GM21447 (cell line): ENCODE measurements at regions not wholly inside any gene's neighbourhood (a gene's known extent, or its start where the extent isn't known, plus 50 kb on each side); places are given as distances from the start of the nearest gene placed in this dataset.
"Not testable (repeated sequence)": the region's sequence is repeated elsewhere in the genome, so short reads cannot be mapped to it uniquely, and the experiment has no call there.

Experiments used
- ATAC-seq: cut with Tn5 transposase; IDR thresholded peaks from one replicate; pipeline ENCODE4 v1.9.1; 2021; ENCODE audit not compliant: unreplicated experiment

- ATAC-seq = no peak
These were observed 237.3 kb upstream of the GAP43 start for GRCh38 chr3:115385774-115386730.

- no peak for ATAC-seq
These were observed 235.1 kb upstream of the GAP43 start for GRCh38 chr3:115388166-115388565.

- no peak for ATAC-seq
These were observed 234.5 kb upstream of the GAP43 start for GRCh38 chr3:115388811-115389210.

- ATAC-seq = no peak
These were observed 226.5 kb upstream of the GAP43 start for GRCh38 chr3:115396801-115397200.

GRCh38 chr3:115397433-115397832 lies 225.9 kb upstream of the GAP43 start:
- ATAC-seq = no peak

- no peak for ATAC-seq
These were observed 224.8 kb upstream of the GAP43 start for GRCh38 chr3:115398506-115398905.

GRCh38 chr3:115399750-115400149 lies 223.6 kb upstream of the GAP43 start:
- no peak for ATAC-seq

- no peak for ATAC-seq
These were observed 222.0 kb upstream of the GAP43 start for GRCh38 chr3:115401298-115401697.

- ATAC-seq = no peak
These were observed 221.3 kb upstream of the GAP43 start for GRCh38 chr3:115401851-115402501.

- no peak for ATAC-seq
These were observed 220.7 kb upstream of the GAP43 start for GRCh38 chr3:115402651-115403050.

- ATAC-seq = no peak
These were observed 219.5 kb upstream of the GAP43 start for GRCh38 chr3:115403786-115404185.

- ATAC-seq = no peak
These were observed 213.7 kb upstream of the GAP43 start for GRCh38 chr3:115409596-115409995.

- ATAC-seq = not testable (repeated sequence)
These were observed 208.7 kb upstream of the GAP43 start for GRCh38 chr3:115414610-115415009.

GRCh38 chr3:115415246-115415996 lies 207.9 kb upstream of the GAP43 start:
- no peak for ATAC-seq

- no peak for ATAC-seq
These were observed 204.7 kb upstream of the GAP43 start for GRCh38 chr3:115418583-115418982.

GRCh38 chr3:115420086-115420485 lies 203.2 kb upstream of the GAP43 start:
- no peak for ATAC-seq

GRCh38 chr3:115423170-115423569 lies 200.1 kb upstream of the GAP43 start:
- no peak for ATAC-seq

- no peak for ATAC-seq
These were observed 194.5 kb upstream of the GAP43 start for GRCh38 chr3:115428841-115429240.

GRCh38 chr3:115436767-115437301 lies 186.5 kb upstream of the GAP43 start:
- ATAC-seq = no peak

GRCh38 chr3:115438799-115439198 lies 184.5 kb upstream of the GAP43 start:
- no peak for ATAC-seq

- no peak for ATAC-seq
These were observed 177.8 kb upstream of the GAP43 start for GRCh38 chr3:115445559-115445958.
